ENCODE measurements at regions not wholly inside any gene's neighbourhood (a gene's known extent, or its start where the extent isn't known, plus 50 kb on each side); places are given as distances from the start of the nearest gene placed in this dataset.

GRCh38 chr15:96019114-96019513 lies 311.4 kb upstream of the NR2F2 start:
- Histone ChIP-seq H3K4me3 (replicated peaks in 1 of 3; ENCODE audit: insufficient read depth in 1 of 3, low read depth in 2 of 3, low read length in 3 of 3) (no peak overlapping the region), H3K79me2 (ENCODE audit: insufficient read depth, low read length) (no peaks in the 10 kb centered on the region), H4K20me1 (ENCODE audit: insufficient read depth, low read length) (no peaks in the 10 kb centered on the region), H3K27ac (ENCODE audit: extremely low read length, insufficient read depth, low read length) (no peak overlapping the region), H3K27me3 (ENCODE audit: control insufficient read depth in 1 of 2, insufficient read depth in 2 of 2, low read length in 2 of 2) (no peaks in the 10 kb centered on the region), H3K4me2 (ENCODE audit: low read depth, low read length) (no peak overlapping the region), H2AFZ (ENCODE audit: low read length) (no peak overlapping the region), H3K9ac (ENCODE audit: insufficient read depth, low read depth, low read length) (no peak overlapping the region), H3K36me3 (replicated peaks in 1 of 2; ENCODE audit: control insufficient read depth in 1 of 2, insufficient read depth in 2 of 2, low read length in 2 of 2) (no peaks in the 10 kb centered on the region), H3K9me3 (ENCODE audit: low read length) (0 out of 2 replicates have a peak, but pooled peaks cover 6% of the 10 kb centered on the region), H3K4me1 (ENCODE audit: insufficient read depth, low read length) (no peaks in the 10 kb centered on the region)
- in situ Hi-C loops (cut with HindIII; ENCODE audit: extremely low pct_ligation_motif_present, low pct_unique_long_range_greater_than_20kb) = no loop called here
- no peak for TF ChIP-seq PBX2 (CRISPR knock-in tag; IDR thresholded peaks at IDR 0.05)
- no peak for TF ChIP-seq ZMYM2 (CRISPR knock-in tag; IDR thresholded peaks at IDR 0.05)
- TF ChIP-seq ZNF24 (IDR thresholded peaks at IDR 0.05) = no peak
- TF ChIP-seq NCOR1 (IDR thresholded peaks at IDR 0.05; ENCODE audit: borderline replicate concordance, low read length) = no peak
- intact Hi-C loops (cut with micrococcal nuclease; ENCODE audit: unreplicated experiment) = no loop called here
- 18% methylated on average over 6 of the region's 6 CpGs for WGBS (ENCODE audit: low lambda C conversion rate)
- CTCF ChIA-PET (ENCODE audit: low intra/inter-chr PET ratio, low total read pairs) = no interaction called here
- no peak for ATAC-seq
- POLR2A ChIA-PET = no interaction called here
- no TSS peak for BruUV-seq (replicated peaks)
- DNase-seq (ENCODE audit: low spot score) = no peak
- FAIRE-seq = no peak

- Histone ChIP-seq H3K4me2 (ENCODE audit: low read depth, low read length) (no peak overlapping the region), H2AFZ (ENCODE audit: low read length) (no peak overlapping the region), H3K27me3 (ENCODE audit: control insufficient read depth in 1 of 2, insufficient read depth in 2 of 2, low read length in 2 of 2) (no peaks in the 10 kb centered on the region), H4K20me1 (ENCODE audit: insufficient read depth, low read length) (no peaks in the 10 kb centered on the region), H3K27ac (ENCODE audit: extremely low read length, insufficient read depth, low read length) (no peak overlapping the region), H3K9ac (ENCODE audit: insufficient read depth, low read depth, low read length) (no peak overlapping the region), H3K79me2 (ENCODE audit: insufficient read depth, low read length) (no peaks in the 10 kb centered on the region), H3K4me1 (ENCODE audit: insufficient read depth, low read length) (no peaks in the 10 kb centered on the region), H3K36me3 (replicated peaks in 1 of 2; ENCODE audit: control insufficient read depth in 1 of 2, insufficient read depth in 2 of 2, low read length in 2 of 2) (no peaks in the 10 kb centered on the region), H3K4me3 (replicated peaks in 1 of 3; ENCODE audit: insufficient read depth in 1 of 3, low read depth in 2 of 3, low read length in 3 of 3) (no peak overlapping the region), H3K9me3 (ENCODE audit: low read length) (0 out of 2 replicates have a peak, but pooled peaks cover 6% of the 10 kb centered on the region)
- 49% methylated on average over 4 of the region's 4 CpGs for WGBS (ENCODE audit: low lambda C conversion rate)
- FAIRE-seq (no peak), DNase-seq (ENCODE audit: low spot score) (no peak), ATAC-seq (no peak)
- ChIA-PET CTCF (ENCODE audit: low intra/inter-chr PET ratio, low total read pairs) (no interaction called here), POLR2A (no interaction called here)
- no TSS peak for BruUV-seq (replicated peaks)
- intact Hi-C loops (cut with micrococcal nuclease; ENCODE audit: unreplicated experiment) = no loop called here
- in situ Hi-C loops (cut with HindIII; ENCODE audit: extremely low pct_ligation_motif_present, low pct_unique_long_range_greater_than_20kb) = no loop called here
- TF ChIP-seq SMC3 (IDR thresholded peaks at IDR 0.05; ENCODE audit: low read length) (no peak), NPAS2 (CRISPR knock-in tag; IDR thresholded peaks at IDR 0.05; ENCODE audit: borderline replicate concordance) (no peak), ZFP82 (CRISPR knock-in tag; IDR thresholded peaks at IDR 0.05; ENCODE audit: borderline replicate concordance) (no peak), ZNF687 (CRISPR knock-in tag; IDR thresholded peaks at IDR 0.05) (no peak), ZNF224 (CRISPR knock-in tag; IDR thresholded peaks at IDR 0.05) (no peak), SMAD3 (CRISPR knock-in tag; IDR thresholded peaks at IDR 0.05) (no peak), ZNF691 (CRISPR knock-in tag; IDR thresholded peaks at IDR 0.05; ENCODE audit: borderline replicate concordance, low read depth) (no peak), CBFB (CRISPR knock-in tag; IDR thresholded peaks at IDR 0.05) (no peak), NR2F1 (CRISPR knock-in tag; IDR thresholded peaks at IDR 0.05) (no peak), ZNF768 (CRISPR knock-in tag; IDR thresholded peaks at IDR 0.05) (no peak), NBN (conservative IDR thresholded peaks at IDR 0.05) (no peak)
Observed at GRCh38 chr15:96020133-96020532, 310.4 kb upstream of the NR2F2 start.
